HEK293 (cell line): ENCODE measurements at regions not wholly inside any gene's neighbourhood (a gene's known extent, or its start where the extent isn't known, plus 50 kb on each side); places are given as distances from the start of the nearest gene placed in this dataset.

Source experiments
- CTCF ChIA-PET: fragments of 350-600 bp; formaldehyde crosslinking; extraction: SDS; loops from one replicate; lab custom pipeline; 2021; ENCODE audit warnings: antibody characterized with exemption; lab: Yijun Ruan, JAX
- POLR2A ChIA-PET: fragments of 300-600 bp; formaldehyde crosslinking; extraction: SDS; loops from one replicate; lab custom pipeline; 2020; ENCODE audit warnings: antibody characterized with exemption, inconsistent platforms; lab: Yijun Ruan, JAX
- H3K27ac ChIP-seq: fragments of 200-500 bp; sonication (Bioruptor generic); 2 replicates; pipeline ENCODE4 v1.5.1; 2014; ENCODE audit warnings: low read depth, low read length, control low read depth, inconsistent platforms; ENCODE audit errors: extremely low read depth
- H3K36me3 ChIP-seq, 2 experiments: fragments of 200-500 bp in 1 of 2; sonication (Bioruptor generic) in 1 of 2; 1 replicate in 1 of 2; 2 replicates in 1 of 2; pipeline ENCODE4 v1.5.1; 2014 to 2017; ENCODE audit warnings: inconsistent platforms in 2 of 2, low read length in 2 of 2; ENCODE audit not compliant: control insufficient read depth in 2 of 2, insufficient read depth in 1 of 2
- H3K4me1 ChIP-seq: fragments of 200-500 bp; sonication (Bioruptor generic); 2 replicates; pipeline ENCODE4 v1.5.1; 2014; ENCODE audit warnings: mild to moderate bottlenecking, low read length, inconsistent platforms; ENCODE audit not compliant: control insufficient read depth, insufficient read depth
- H3K4me3 ChIP-seq: 2 replicates; pipeline ENCODE4 v1.5.1; 2011; ENCODE audit warnings: low read depth, mild to moderate bottlenecking, control low read depth, low read length, moderate library complexity
- H3K9me3 ChIP-seq: fragments of 200-500 bp; sonication (Bioruptor generic); 2 replicates; pipeline ENCODE4 v1.5.1; 2014; ENCODE audit warnings: low read depth, low read length, inconsistent platforms; ENCODE audit not compliant: control insufficient read depth, insufficient read depth
- AEBP2 ChIP-seq: fragments of 450-650 bp; formaldehyde crosslinking; IDR thresholded peaks from 2 replicates; pipeline ENCODE4 v1.5.1; 2016; ENCODE audit warnings: missing biosample characterization, missing genetic modification characterization, borderline replicate concordance
- MYNN ChIP-seq: fragments of 450-650 bp; formaldehyde crosslinking; IDR thresholded peaks from 2 replicates; pipeline ENCODE4 v1.5.1; 2016; ENCODE audit warnings: missing biosample characterization, missing genetic modification characterization, borderline replicate concordance
- SP3 ChIP-seq: fragments of 450-650 bp; formaldehyde crosslinking; IDR thresholded peaks from 2 replicates; pipeline ENCODE4 v1.5.1; 2016; ENCODE audit warnings: missing biosample characterization, missing genetic modification characterization
- SP7 ChIP-seq: fragments of 450-650 bp; formaldehyde crosslinking; IDR thresholded peaks from 2 replicates; pipeline ENCODE4 v1.5.1; 2016; ENCODE audit warnings: missing biosample characterization, missing genetic modification characterization
- TRIM28 ChIP-seq: IDR thresholded peaks from 2 replicates; pipeline ENCODE4 v1.6.1; 2011; ENCODE audit warnings: low read length, control low read depth, borderline replicate concordance
- ZBTB49 ChIP-seq: fragments of 450-650 bp; formaldehyde crosslinking; IDR thresholded peaks from 2 replicates; pipeline ENCODE4 v1.5.1; 2016; ENCODE audit warnings: missing biosample characterization, missing genetic modification characterization, low read depth
- ZBTB7A ChIP-seq: fragments of 450-650 bp; formaldehyde crosslinking; IDR thresholded peaks from 2 replicates; pipeline ENCODE4 v1.5.1; 2016; ENCODE audit warnings: low read depth, missing biosample characterization, missing genetic modification characterization
- ZNF16 ChIP-seq: fragments of 450-650 bp; formaldehyde crosslinking; IDR thresholded peaks from 2 replicates; pipeline ENCODE4 v1.5.1; 2016; ENCODE audit warnings: low read depth, missing biosample characterization, missing genetic modification characterization
- ZNF266 ChIP-seq: fragments of 450-650 bp; formaldehyde crosslinking; IDR thresholded peaks from 2 replicates; pipeline ENCODE4 v1.5.1; 2016; ENCODE audit warnings: missing biosample characterization, missing genetic modification characterization, low read depth
- ZNF280C ChIP-seq: fragments of 450-650 bp; formaldehyde crosslinking; IDR thresholded peaks from 2 replicates; pipeline ENCODE4 v1.5.1; 2016; ENCODE audit warnings: missing biosample characterization, missing genetic modification characterization
- ZNF449 ChIP-seq: fragments of 450-650 bp; formaldehyde crosslinking; IDR thresholded peaks from 2 replicates; pipeline ENCODE4 v1.5.1; 2017; ENCODE audit warnings: missing biosample characterization, mild to moderate bottlenecking, missing genetic modification characterization, moderate library complexity
- ZNF510 ChIP-seq: fragments of 450-650 bp; formaldehyde crosslinking; IDR thresholded peaks from 2 replicates; pipeline ENCODE4 v1.5.1; 2018; ENCODE audit warnings: mild to moderate bottlenecking, missing genetic modification characterization, missing biosample characterization; ENCODE audit not compliant: insufficient replicate concordance
- ZNF529 ChIP-seq: fragments of 450-650 bp; formaldehyde crosslinking; IDR thresholded peaks from 2 replicates; pipeline ENCODE4 v1.5.1; 2017; ENCODE audit warnings: missing genetic modification characterization, missing biosample characterization; ENCODE audit not compliant: insufficient replicate concordance
- ZNF549 ChIP-seq: fragments of 450-650 bp; IDR thresholded peaks from 2 replicates; pipeline ENCODE4 v1.5.1; 2018; ENCODE audit warnings: missing biosample characterization, missing genetic modification characterization, mild to moderate bottlenecking, inconsistent platforms, moderate library complexity
- ZNF558 ChIP-seq: fragments of 450-650 bp; formaldehyde crosslinking; IDR thresholded peaks from 2 replicates; pipeline ENCODE4 v1.5.1; 2016; ENCODE audit warnings: missing biosample characterization, missing genetic modification characterization
- ZNF585B ChIP-seq: fragments of 450-650 bp; formaldehyde crosslinking; IDR thresholded peaks from 2 replicates; pipeline ENCODE4 v1.5.1; 2016; ENCODE audit warnings: missing biosample characterization, missing genetic modification characterization
- ZNF623 ChIP-seq: fragments of 450-650 bp; formaldehyde crosslinking; IDR thresholded peaks from 2 replicates; pipeline ENCODE4 v1.5.1; 2016; ENCODE audit warnings: missing biosample characterization, missing genetic modification characterization
- ZNF670 ChIP-seq: fragments of 450-650 bp; formaldehyde crosslinking; IDR thresholded peaks from 2 replicates; pipeline ENCODE4 v1.5.1; 2016; ENCODE audit warnings: missing biosample characterization, missing genetic modification characterization, low read depth
- ZNF768 ChIP-seq: fragments of 450-650 bp; formaldehyde crosslinking; IDR thresholded peaks from 2 replicates; pipeline ENCODE4 v1.5.1; 2018; ENCODE audit warnings: missing biosample characterization, mild to moderate bottlenecking, missing genetic modification characterization

- Histone ChIP-seq H3K4me1 (no peaks in the 10 kb centered on the region), H3K36me3 (no peaks in the 10 kb centered on the region), H3K4me3 (no peak overlapping the region), H3K27ac (no peak overlapping the region), H3K9me3 (no peaks in the 10 kb centered on the region)
- POLR2A ChIA-PET, result no interaction called here
- no peak for TF ChIP-seq SP3 (tag by site-specific recombination)
- no peak for TF ChIP-seq TRIM28
- no peak for TF ChIP-seq AEBP2 (tag by site-specific recombination)
- no peak for TF ChIP-seq ZNF449
- no peak for TF ChIP-seq SP7
- no peak for TF ChIP-seq ZNF670 (tag by site-specific recombination)
- CTCF ChIA-PET, result interaction anchor here (0.7 kb wide), 1 partner anchor 255 kb away, joined by 4 read pairs; no protein-coding TSS in a partner anchor
Observed at GRCh38 chr9:8088477-8088876, 288.9 kb upstream of the DMAC1 start.

- TF ChIP-seq ZBTB7A (tag by site-specific recombination) (no peak), ZNF280C (tag by site-specific recombination) (no peak), ZNF266 (no peak), ZNF549 (tag by site-specific recombination) (no peak), ZNF768 (tag by site-specific recombination) (no peak), ZNF623 (tag by site-specific recombination) (no peak), ZNF16 (tag by site-specific recombination) (no peak), ZNF558 (tag by site-specific recombination) (no peak), ZNF585B (no peak), MYNN (tag by site-specific recombination) (no peak), ZNF529 (no peak), ZBTB49 (tag by site-specific recombination) (no peak), ZNF510 (tag by site-specific recombination) (no peak)
- H3K4me1 ChIP-seq, result no peaks in the 10 kb centered on the region
- no peaks in the 10 kb centered on the region for H3K9me3 ChIP-seq
- ChIA-PET POLR2A (no interaction called here), CTCF (interaction anchor here (0.6 kb wide), 1 partner anchor 1454 kb away, joined by 3 read pairs; no protein-coding TSS in a partner anchor)
- no peak overlapping the region for H3K4me3 ChIP-seq
- H3K27ac ChIP-seq, result no peak overlapping the region
- H3K36me3 ChIP-seq, result no peaks in the 10 kb centered on the region
Observed at GRCh38 chr9:8085986-8086385, 286.4 kb upstream of the DMAC1 start.
